GM21786 (cell line): ENCODE measurements at regions not wholly inside any gene's neighbourhood (a gene's known extent, or its start where the extent isn't known, plus 50 kb on each side); places are given as distances from the start of the nearest gene placed in this dataset.
A peak's percentile ranks its signal among the peaks of the same experiment; 100 is the strongest.

ENCODE experiments used
- ATAC-seq: cut with Tn5 transposase; IDR thresholded peaks from one replicate; pipeline ENCODE4 v1.9.1; 2021; ENCODE audit not compliant: unreplicated experiment

DNA sequence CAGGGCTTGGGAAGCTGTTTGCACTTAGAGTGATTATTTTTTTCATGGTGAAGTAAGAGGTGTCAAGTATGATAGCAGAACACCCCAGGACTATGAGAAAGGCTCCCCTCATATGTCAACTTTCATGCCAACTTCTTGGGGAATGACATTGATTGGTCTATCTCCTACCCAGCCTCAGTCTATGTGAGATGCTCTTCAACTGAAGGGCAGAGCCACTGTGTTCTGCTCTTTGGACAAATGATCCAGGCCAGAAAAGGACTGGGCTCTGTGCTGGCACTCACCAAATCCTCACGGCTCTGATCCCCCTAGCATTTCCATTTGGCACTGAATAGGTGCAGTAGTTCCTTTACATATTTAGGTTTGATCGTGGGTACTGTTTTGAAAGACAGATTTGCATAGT, 151.1 kb downstream of the DMRT2 start:
- no peak for ATAC-seq

GRCh38 chr9:1201901-1202300, 151.7 kb downstream of the DMRT2 start:
- no peak for ATAC-seq

DNA sequence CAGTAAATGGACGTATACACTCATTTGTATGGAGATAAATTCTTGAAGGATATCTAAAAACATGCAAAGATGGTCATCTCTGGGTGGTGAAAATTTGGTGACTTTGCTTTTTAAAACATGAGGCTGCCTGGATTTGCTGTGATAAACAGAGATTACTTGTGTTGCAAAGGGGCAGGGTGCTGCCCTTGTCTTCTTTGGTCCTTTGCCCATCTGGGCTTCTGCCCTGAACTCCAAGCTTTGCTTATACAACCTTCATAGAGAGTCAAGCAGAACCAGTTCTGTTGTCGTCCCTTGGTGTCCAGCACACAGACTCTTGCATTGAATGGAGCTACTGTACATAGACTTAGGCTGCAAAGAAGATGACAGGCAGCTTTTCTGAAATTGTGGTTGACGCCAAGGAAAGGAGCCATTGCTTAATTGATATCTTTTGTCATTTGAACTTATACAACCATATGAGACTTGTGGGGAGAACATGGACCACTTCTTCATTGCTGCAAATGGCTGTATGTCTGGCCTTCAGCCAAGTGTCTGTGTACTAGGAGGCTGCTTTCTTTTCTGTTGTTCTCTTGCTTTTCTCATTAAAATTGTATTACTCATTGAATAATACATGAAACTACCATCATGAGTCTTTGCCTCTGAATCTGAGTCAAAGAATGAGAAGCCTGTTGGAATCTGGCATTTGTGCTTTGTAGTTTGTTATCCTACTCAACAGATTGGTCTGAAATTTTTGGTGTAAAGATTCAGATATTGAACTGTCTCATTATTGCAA, 152.5 kb downstream of the DMRT2 start:
- ATAC-seq = no peak

DNA sequence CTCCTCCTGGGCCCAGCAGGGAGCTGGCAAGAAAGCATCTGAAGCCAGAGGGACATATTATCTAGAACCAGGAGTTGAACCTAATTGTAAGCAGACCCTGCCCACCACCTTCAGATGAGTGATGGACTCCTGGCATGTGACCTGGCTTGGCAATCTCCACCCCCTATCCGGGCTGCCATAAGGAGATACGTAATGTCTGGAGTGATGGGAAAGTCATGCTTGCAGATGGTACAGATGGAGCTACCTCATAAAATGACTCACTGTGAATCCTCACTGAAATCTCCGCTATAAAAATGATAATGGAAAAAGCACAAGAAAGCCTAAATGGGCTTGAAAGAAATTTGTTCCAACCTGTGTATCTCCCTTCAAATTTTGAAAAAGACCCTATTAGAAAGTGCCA, 157.5 kb downstream of the DMRT2 start:
- ATAC-seq = no peak

DNA sequence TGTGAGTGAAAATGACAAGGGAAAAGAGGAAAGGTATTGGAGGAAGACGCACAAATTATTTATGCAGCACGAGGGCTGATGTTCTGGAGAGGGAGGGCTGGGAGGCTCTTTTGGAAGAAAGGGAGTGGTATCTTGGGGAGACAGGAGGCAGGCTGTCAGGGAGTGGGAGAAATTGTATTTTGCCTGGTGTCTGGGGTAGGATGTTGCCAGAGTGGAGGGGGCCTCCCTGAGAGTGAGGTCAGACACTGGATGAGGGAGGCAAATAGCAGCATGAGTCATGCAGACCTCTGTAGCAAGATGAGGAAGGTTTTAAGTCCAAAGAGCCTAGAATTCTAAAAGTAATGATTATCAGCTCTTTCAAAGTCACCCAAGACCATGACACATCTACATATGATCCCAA, 158.0 kb downstream of the DMRT2 start:
- ATAC-seq = no peak

GRCh38 chr9:1210954-1211353, 160.8 kb downstream of the DMRT2 start:
- ATAC-seq = no peak

DNA sequence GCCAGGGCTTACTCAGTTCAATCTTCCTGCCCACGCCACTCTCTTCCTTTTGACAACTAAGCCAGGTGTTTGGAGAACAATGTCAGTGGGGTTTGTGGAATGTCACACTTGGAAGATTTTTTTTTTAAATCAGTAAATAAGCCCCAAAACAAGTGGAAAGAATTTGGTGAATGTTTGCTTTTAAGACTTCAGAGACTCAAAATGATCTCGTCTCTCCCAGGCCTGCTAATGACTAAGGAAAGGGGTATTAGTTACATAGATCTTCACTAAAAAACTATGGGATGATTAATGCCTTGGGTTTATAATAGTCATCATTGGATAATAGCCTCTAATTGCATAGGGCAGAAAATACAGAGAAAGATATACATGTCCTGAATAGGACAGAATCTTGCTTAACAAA, 166.4 kb downstream of the DMRT2 start:
- no peak for ATAC-seq

- ATAC-seq = no peak
Observed at GRCh38 chr9:1217076-1217475, 166.9 kb downstream of the DMRT2 start.

DNA sequence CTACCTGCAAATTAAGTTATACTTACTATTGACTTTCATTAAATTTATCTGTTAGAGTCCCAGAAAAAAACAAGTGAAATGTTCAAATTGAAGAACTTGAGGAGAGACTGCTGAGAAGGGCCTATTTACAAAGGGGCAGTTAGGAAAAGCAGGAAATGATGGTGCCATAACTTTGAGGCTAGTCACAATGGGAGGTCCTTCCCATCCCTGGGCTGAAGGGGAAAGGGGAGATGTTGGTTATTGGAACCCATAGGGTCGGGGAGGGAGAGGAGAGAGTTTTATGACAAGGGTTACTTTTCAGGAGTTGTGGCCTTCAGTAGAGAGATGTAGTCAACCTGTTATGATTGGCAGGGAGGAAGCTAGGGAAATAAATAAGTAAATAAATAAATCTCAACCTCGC, 169.1 kb downstream of the DMRT2 start:
- no peak for ATAC-seq

- ATAC-seq = no peak
Observed at GRCh38 chr9:1221298-1221697, 171.1 kb downstream of the DMRT2 start.

- ATAC-seq = no peak
Observed at GRCh38 chr9:1222511-1222910, 172.4 kb downstream of the DMRT2 start.

- peak; percentile 79 for ATAC-seq
Observed at GRCh38 chr9:1231998-1232919, 182.1 kb downstream of the DMRT2 start.

DNA sequence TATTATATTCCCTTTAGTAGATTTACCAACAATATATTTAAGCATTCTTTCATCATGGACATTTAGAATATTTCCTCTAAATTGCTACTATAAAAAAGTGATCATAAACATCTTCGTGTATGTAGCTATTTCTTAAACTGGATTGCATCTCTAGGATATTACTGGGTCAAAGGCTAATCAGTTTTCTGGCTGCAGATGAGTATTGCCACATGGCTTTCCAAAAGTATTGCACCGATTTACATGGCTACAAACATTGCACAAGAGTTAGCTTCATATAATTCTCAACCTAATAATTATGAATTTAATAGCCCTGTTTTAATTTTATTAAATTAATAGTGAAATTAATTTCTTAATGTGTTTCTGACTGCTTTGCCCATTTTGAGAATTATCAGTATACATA, 183.4 kb downstream of the DMRT2 start:
- ATAC-seq = no peak

DNA sequence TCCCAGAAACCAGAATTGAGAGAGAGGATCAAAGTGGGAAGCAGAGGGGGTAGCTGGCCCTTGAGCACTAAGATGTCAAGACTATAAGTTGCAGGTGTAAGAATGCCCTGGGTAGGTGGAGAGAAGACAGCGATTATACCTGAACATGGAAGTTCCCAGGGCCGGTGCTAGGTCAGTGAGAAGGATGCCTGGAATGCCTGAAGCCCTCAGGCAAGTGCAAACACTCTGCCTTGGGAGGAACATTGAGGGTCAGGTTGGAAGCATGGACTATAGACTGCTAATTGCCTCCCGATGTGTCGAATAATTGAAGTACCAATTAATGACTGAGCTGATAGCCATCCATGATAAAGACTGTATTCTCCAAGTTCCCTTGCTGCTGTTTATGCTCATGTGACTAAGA, 185.5 kb downstream of the DMRT2 start:
- ATAC-seq = no peak

DNA sequence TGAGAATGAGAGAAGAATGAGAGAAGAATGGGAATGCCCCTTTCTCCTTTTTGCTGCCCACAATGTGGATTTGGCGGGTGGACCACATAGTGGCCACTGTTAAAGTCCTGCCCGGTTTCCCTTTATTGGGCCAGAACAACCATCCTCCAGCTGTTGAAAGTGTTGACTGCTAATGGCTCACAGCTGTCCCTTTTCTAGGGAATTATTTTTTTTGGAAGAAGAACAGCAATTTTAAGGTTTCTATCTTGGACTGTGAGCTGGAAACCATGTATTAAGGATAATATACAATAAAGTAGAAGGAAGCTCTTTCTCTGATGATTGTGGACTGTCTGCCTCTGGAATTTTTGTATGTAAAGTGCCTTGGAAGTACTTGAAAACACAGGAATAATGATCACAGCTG, 185.9 kb downstream of the DMRT2 start:
- ATAC-seq = no peak

DNA sequence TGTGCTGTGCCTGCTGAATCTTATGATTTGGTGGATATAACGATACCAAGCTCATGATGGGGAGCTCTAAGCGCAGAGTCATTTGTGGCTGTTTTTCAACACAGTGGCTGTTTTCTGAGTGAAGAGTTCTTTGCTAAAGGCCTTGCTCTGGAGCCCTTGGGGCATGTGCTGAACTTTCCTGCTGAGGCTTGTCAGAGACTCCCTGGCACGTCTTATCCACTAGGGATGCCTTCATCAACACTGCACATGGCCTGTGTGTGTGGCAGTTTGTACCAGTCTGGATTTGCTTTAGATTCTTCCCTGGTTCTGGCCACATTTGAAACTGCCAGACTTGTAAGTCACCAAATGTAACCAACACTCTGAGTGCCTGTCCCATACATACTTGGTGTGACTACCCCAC, 188.2 kb downstream of the DMRT2 start:
- ATAC-seq = no peak

- no peak for ATAC-seq
Observed at GRCh38 chr9:1248743-1249142, 198.6 kb downstream of the DMRT2 start.

DNA sequence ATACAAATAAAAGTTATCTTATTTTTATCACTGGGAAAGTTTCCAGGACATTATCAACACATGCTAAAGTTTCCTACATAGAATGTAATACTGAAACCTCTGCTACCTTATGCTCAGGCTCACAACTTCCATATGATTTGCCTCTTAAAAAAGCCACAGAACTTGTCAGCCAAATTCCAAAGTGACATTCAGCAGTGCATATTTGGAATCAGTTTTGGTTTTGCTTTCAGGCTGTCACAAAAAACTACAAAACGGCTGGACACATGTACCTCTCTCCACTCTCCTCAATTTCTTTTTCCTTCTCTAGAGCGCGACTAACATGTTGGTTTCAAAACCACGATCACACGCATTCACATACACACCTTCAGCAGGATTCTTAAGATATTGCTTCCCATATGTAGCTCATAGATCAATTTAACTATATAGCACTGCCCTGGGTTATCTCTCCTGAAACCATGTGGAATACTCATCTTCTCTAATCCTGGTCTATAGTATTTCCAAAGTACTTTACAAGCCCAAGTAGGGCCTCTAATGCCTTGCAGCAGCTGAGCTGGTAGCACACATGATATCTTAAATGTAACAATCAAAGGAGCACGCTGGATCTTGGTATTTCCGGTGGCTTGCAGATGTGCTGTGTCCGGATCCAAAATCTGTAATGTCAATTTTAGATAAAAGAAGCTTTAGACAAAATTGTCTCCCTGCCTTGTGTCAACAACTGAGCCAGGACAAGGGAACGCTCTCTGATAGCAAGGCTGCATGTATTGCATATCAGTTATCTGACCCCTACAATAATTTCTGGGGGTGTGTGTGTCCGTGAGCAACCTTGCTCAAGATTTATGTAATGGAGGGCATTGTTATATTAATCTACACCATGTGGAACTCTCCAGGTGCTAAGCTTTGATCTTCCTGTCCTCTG, 203.2 kb downstream of the DMRT2 start:
- ATAC-seq = no peak

DNA sequence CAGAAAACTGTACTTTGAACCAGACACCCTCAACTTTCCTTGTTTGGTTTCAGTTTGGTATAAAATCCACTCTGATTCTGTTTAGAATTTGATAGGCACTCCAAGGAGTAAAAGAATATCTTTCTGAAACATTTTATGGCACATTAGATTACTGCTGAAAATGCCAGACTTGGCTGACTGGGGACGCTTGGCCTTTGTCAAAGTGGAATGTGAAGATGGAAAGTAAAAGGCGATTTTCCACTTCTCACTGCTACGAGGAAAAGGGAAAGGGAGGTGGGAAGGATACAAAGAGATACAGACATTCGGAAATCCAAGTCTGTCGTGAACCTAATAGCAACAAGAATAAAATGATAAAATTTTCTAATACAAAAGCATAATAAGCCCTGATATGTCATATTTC, 203.9 kb downstream of the DMRT2 start:
- no peak for ATAC-seq

DNA sequence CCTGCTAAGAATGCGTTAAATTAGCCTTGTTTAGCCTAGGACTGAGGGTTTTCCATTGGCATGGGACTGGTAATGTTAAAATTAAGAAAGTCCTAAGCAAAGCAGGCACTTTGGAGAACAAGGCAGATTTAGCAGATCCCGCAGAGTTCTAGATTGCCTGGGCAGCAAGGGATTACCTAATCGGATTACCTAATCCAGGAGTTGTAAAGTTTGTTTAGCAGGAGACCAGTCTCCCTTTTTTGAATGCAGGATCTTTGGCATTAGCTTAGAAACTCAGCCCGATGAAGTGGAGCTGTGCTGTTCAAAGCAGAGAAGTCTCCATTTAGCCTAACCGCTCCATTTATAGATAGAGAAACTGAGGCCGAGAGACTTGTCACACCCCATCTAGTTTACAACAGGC, 206.0 kb downstream of the DMRT2 start:
- no peak for ATAC-seq

DNA sequence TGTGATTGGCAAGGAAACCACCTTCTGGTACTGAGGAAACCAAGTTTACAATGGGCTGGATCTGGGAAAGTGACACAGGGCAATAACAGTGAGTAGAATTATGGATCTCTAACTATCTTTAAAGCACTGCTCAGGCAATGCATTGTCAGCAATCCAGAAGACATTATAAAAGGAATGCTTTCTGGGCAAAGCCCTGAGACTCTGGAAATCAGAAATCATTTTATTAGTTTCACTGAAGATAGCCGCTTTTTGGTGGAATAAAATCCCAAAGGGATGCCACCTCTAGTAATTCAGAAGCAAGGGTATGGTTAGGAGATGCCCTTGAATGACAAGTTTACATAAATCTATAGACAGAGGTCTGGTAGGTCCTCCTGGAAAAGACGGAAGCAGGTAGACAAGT, 211.1 kb downstream of the DMRT2 start:
- ATAC-seq = no peak
